Caco-2 (cell line): ENCODE measurements at regions not wholly inside any gene's neighbourhood (a gene's known extent, or its start where the extent isn't known, plus 50 kb on each side); places are given as distances from the start of the nearest gene placed in this dataset.

ENCODE experiments used
- BruUV-seq: library from RNA; stranded (reverse); fragments of 400-500 nt; replicated peaks from 2 replicates; lab custom pipeline; 2021; lab: Mats Ljungman, UMichigan
- CTCF ChIA-PET: fragments of 300-600 bp; sonication (Branson Sonifier 250); formaldehyde crosslinking; loops from one replicate; lab custom pipeline; 2022; ENCODE audit warnings: antibody characterized with exemption; lab: Charles Lee
- POLR2A ChIA-PET: fragments of 300-600 bp; sonication (Branson Sonifier 250); formaldehyde crosslinking; loops from one replicate; lab custom pipeline; 2022; ENCODE audit warnings: antibody characterized with exemption; lab: Charles Lee
- DNase-seq, 2 experiments: peaks; one replicate each; pipeline versions ENCODE4 v3.0.0 to v3.0.0-alpha.2; 2020 to 2022
- H3K27me3 ChIP-seq: replicated peaks from 2 replicates; pipeline ENCODE4 v1.6.0; 2011; ENCODE audit warnings: low read length; ENCODE audit not compliant: control insufficient read depth, insufficient read depth
- H3K36me3 ChIP-seq: 2 replicates; pipeline ENCODE4 v1.5.1; 2011; ENCODE audit warnings: low read length; ENCODE audit not compliant: control insufficient read depth, insufficient read depth
- H3K4me1 ChIP-seq: fragments of 250-450 bp; sonication (Bioruptor Pico); 2 replicates; pipeline ENCODE4 v1.5.1; 2020; ENCODE audit warnings: mild to moderate bottlenecking
- H3K4me3 ChIP-seq: 2 replicates; pipeline ENCODE4 v1.5.1; 2011; ENCODE audit warnings: low read depth, mild to moderate bottlenecking, control low read depth, low read length
- H3K9me3 ChIP-seq: fragments of 250-450 bp; sonication (Bioruptor Pico); 2 replicates; pipeline ENCODE4 v1.5.1; 2020; ENCODE audit warnings: mild to moderate bottlenecking, moderate library complexity
- H3K27ac Mint-ChIP-seq: one replicate; pipeline ENCODE4 v1.8.0; 2022; ENCODE audit warnings: mixed read lengths; ENCODE audit not compliant: unreplicated experiment
- H3K27me3 Mint-ChIP-seq: one replicate; pipeline ENCODE4 v1.8.0; 2022; ENCODE audit warnings: mixed read lengths; ENCODE audit not compliant: insufficient read depth, unreplicated experiment
- H3K36me3 Mint-ChIP-seq: one replicate; pipeline ENCODE4 v1.8.0; 2022; ENCODE audit warnings: mild to moderate bottlenecking, mixed read lengths; ENCODE audit not compliant: insufficient read depth, unreplicated experiment
- H3K4me1 Mint-ChIP-seq: one replicate; pipeline ENCODE4 v1.8.0; 2022; ENCODE audit warnings: low read depth, mixed read lengths; ENCODE audit not compliant: unreplicated experiment
- H3K4me3 Mint-ChIP-seq: one replicate; pipeline ENCODE4 v1.8.0; 2022; ENCODE audit warnings: mild to moderate bottlenecking, moderate library complexity, mixed read lengths; ENCODE audit not compliant: unreplicated experiment
- H3K9me3 Mint-ChIP-seq: one replicate; pipeline ENCODE4 v1.8.0; 2022; ENCODE audit warnings: mixed read lengths; ENCODE audit not compliant: unreplicated experiment
- CTCF ChIP-seq, 2 experiments: fragments of 200-600 bp in 1 of 2; IDR thresholded peaks; 1 replicate in 1 of 2; 2 replicates in 1 of 2; pipeline versions ENCODE4 v1.5.1 to v1.8.0; 2011 to 2022; ENCODE audit warnings: antibody characterized with exemption in 1 of 2, control low read depth in 1 of 2, inconsistent platforms in 1 of 2, low read depth in 1 of 2, low read length in 1 of 2, mild to moderate bottlenecking in 1 of 2, moderate library complexity in 1 of 2; ENCODE audit not compliant: insufficient read depth in 1 of 2, severe bottlenecking in 1 of 2, unreplicated experiment in 1 of 2
- intact Hi-C: fragments of 100-400 bp; cut with micrococcal nuclease; formaldehyde crosslinking; loops from one replicate; pipeline ENCODE4 v1.10.0; 2022; ENCODE audit not compliant: unreplicated experiment

GRCh38 chr22:49646876-49647275, 180.8 kb downstream of the BRD1 start:
- Histone ChIP-seq H3K9me3 (no peaks in the 10 kb centered on the region), H3K4me3 (no peak overlapping the region), H3K36me3 (no peaks in the 10 kb centered on the region), H3K27me3 (no peaks in the 10 kb centered on the region), H3K4me1 (no peaks in the 10 kb centered on the region)
- Mint-ChIP-seq H3K9me3 (no peaks in the 10 kb centered on the region), H3K36me3 (peaks cover 5% of the 10 kb centered on the region), H3K4me1 (no peaks in the 10 kb centered on the region), H3K27me3 (peaks cover 20% of the 10 kb centered on the region), H3K27ac (no peak overlapping the region), H3K4me3 (no peak overlapping the region)
- TF ChIP-seq CTCF (IDR thresholded peaks at IDR 0.05; ENCODE audit: insufficient read depth in 1 of 2, low read depth in 1 of 2, low read length in 1 of 2, severe bottlenecking in 1 of 2, unreplicated experiment in 1 of 2): no peak
- CTCF ChIA-PET: no interaction called here
- no TSS peak for BruUV-seq
- POLR2A ChIA-PET: no interaction called here
- intact Hi-C loops: no loop called here
- DNase-seq: no peak

GRCh38 chr22:49645791-49646550, 181.7 kb downstream of the BRD1 start:
- CTCF ChIA-PET: no interaction called here
- peaks cover 16% of the 10 kb centered on the region for H3K27me3 Mint-ChIP-seq
- H3K27me3 ChIP-seq: no peaks in the 10 kb centered on the region
- peaks cover 5% of the 10 kb centered on the region for H3K36me3 Mint-ChIP-seq
- no peak for TF ChIP-seq CTCF (IDR thresholded peaks at IDR 0.05; ENCODE audit: insufficient read depth in 1 of 2, low read depth in 1 of 2, low read length in 1 of 2, severe bottlenecking in 1 of 2, unreplicated experiment in 1 of 2)
- intact Hi-C loops: no loop called here
- no peak overlapping the region for H3K4me3 ChIP-seq
- POLR2A ChIA-PET: no interaction called here
- H3K4me1 ChIP-seq: no peaks in the 10 kb centered on the region
- no peak overlapping the region for H3K4me3 Mint-ChIP-seq
- H3K4me1 Mint-ChIP-seq: no peaks in the 10 kb centered on the region
- no peak for DNase-seq
- no TSS peak for BruUV-seq
- no peak overlapping the region for H3K27ac Mint-ChIP-seq
- H3K9me3 ChIP-seq: no peaks in the 10 kb centered on the region
- no peaks in the 10 kb centered on the region for H3K9me3 Mint-ChIP-seq
- H3K36me3 ChIP-seq: no peaks in the 10 kb centered on the region

GRCh38 chr22:49645257-49645656, 182.4 kb downstream of the BRD1 start:
- peaks cover 11% of the 10 kb centered on the region for H3K27me3 Mint-ChIP-seq

More at GRCh38 chr22:49645257-49645656, 182.4 kb downstream of the BRD1 start:
- ChIA-PET POLR2A (no interaction called here), CTCF (no interaction called here)
- Mint-ChIP-seq H3K27ac (no peak overlapping the region), H3K9me3 (no peaks in the 10 kb centered on the region), H3K4me3 (no peak overlapping the region), H3K4me1 (no peaks in the 10 kb centered on the region), H3K36me3 (peaks cover 5% of the 10 kb centered on the region)
- no peak overlapping the region for H3K4me3 ChIP-seq
- intact Hi-C loops: no loop called here
- no peaks in the 10 kb centered on the region for H3K4me1 ChIP-seq
- TF ChIP-seq CTCF (IDR thresholded peaks at IDR 0.05; ENCODE audit: insufficient read depth in 1 of 2, low read depth in 1 of 2, low read length in 1 of 2, severe bottlenecking in 1 of 2, unreplicated experiment in 1 of 2): no peak
- DNase-seq: no peak
- no TSS peak for BruUV-seq
- no peaks in the 10 kb centered on the region for H3K27me3 ChIP-seq
- no peaks in the 10 kb centered on the region for H3K9me3 ChIP-seq
- H3K36me3 ChIP-seq: no peaks in the 10 kb centered on the region
